Central memory CD8-positive, alpha-beta T cell (primary cell): ENCODE measurements at regions not wholly inside any gene's neighbourhood (a gene's known extent, or its start where the extent isn't known, plus 50 kb on each side); places are given as distances from the start of the nearest gene placed in this dataset.

Experiments used
- ATAC-seq: fragments of 150-1000 bp; cut with Tn5 transposase; replicated peaks from 2 replicates; pipeline ENCODE4 v1.10.0; 2022; ENCODE audit warnings: mild to moderate bottlenecking, moderate FRiP score, moderate number of reproducible peaks; ENCODE audit not compliant: poor library complexity, severe bottlenecking; ENCODE audit errors: extremely low read depth
- DNase-seq, 2 donors: peaks; one replicate each; pipeline ENCODE4 v3.0.0; 2021; ENCODE audit warnings: low spot score in 2 of 2
- H3K27ac Mint-ChIP-seq: one replicate; pipeline ENCODE4 v1.8.0; 2022; ENCODE audit warnings: low read depth, mild to moderate bottlenecking, moderate library complexity, mixed read lengths
- H3K27me3 Mint-ChIP-seq: one replicate; pipeline ENCODE4 v1.8.0; 2022; ENCODE audit warnings: mixed read lengths
- H3K36me3 Mint-ChIP-seq: one replicate; pipeline ENCODE4 v1.8.0; 2022; ENCODE audit warnings: mild to moderate bottlenecking, moderate library complexity, mixed read lengths; ENCODE audit not compliant: insufficient read depth
- H3K4me1 Mint-ChIP-seq: one replicate; pipeline ENCODE4 v1.8.0; 2022; ENCODE audit warnings: mixed read lengths
- H3K4me3 Mint-ChIP-seq: one replicate; pipeline ENCODE4 v1.8.0; 2022; ENCODE audit warnings: mild to moderate bottlenecking, moderate library complexity, mixed read lengths
- H3K9me3 Mint-ChIP-seq: one replicate; pipeline ENCODE4 v1.8.0; 2022; ENCODE audit warnings: mixed read lengths

GRCh38 chr5:67476531-67476930 is 279.9 kb upstream of the CD180 start:
- no peaks in the 10 kb centered on the region for H3K4me1 Mint-ChIP-seq
- H3K9me3 Mint-ChIP-seq: no peaks in the 10 kb centered on the region
- DNase-seq (no peak), ATAC-seq (no peak)
- H3K27ac Mint-ChIP-seq: no peak overlapping the region
- no peaks in the 10 kb centered on the region for H3K36me3 Mint-ChIP-seq
- H3K27me3 Mint-ChIP-seq: no peaks in the 10 kb centered on the region
- no peak overlapping the region for H3K4me3 Mint-ChIP-seq

GRCh38 chr5:67475489-67475888 is 278.9 kb upstream of the CD180 start:
- Mint-ChIP-seq H3K4me1 (no peaks in the 10 kb centered on the region), H3K9me3 (no peaks in the 10 kb centered on the region), H3K27ac (no peak overlapping the region), H3K27me3 (no peaks in the 10 kb centered on the region), H3K4me3 (no peak overlapping the region), H3K36me3 (no peaks in the 10 kb centered on the region)
- DNase-seq (no peak), ATAC-seq (no peak)

- H3K36me3 Mint-ChIP-seq: no peaks in the 10 kb centered on the region
- H3K4me1 Mint-ChIP-seq: no peaks in the 10 kb centered on the region
- no peaks in the 10 kb centered on the region for H3K27me3 Mint-ChIP-seq
- DNase-seq (no peak), ATAC-seq (no peak)
- no peak overlapping the region for H3K4me3 Mint-ChIP-seq
- H3K27ac Mint-ChIP-seq: no peak overlapping the region
- H3K9me3 Mint-ChIP-seq: no peaks in the 10 kb centered on the region
Measured at GRCh38 chr5:67474597-67475238, 278.1 kb upstream of the CD180 start.

GRCh38 chr5:67467110-67467509 is 270.5 kb upstream of the CD180 start:
- H3K4me3 Mint-ChIP-seq: no peak overlapping the region
- peaks cover 1% of the 10 kb centered on the region for H3K36me3 Mint-ChIP-seq
- no peaks in the 10 kb centered on the region for H3K27me3 Mint-ChIP-seq
- H3K4me1 Mint-ChIP-seq: peaks cover 6% of the 10 kb centered on the region
- no peak for DNase-seq
- H3K27ac Mint-ChIP-seq: no peak overlapping the region
- no peaks in the 10 kb centered on the region for H3K9me3 Mint-ChIP-seq
- no peak for ATAC-seq

GRCh38 chr5:67465537-67466207 is 269.1 kb upstream of the CD180 start:
- H3K27ac Mint-ChIP-seq: no peak overlapping the region
- no peaks in the 10 kb centered on the region for H3K9me3 Mint-ChIP-seq
- H3K36me3 Mint-ChIP-seq: peaks cover 1% of the 10 kb centered on the region
- no peak overlapping the region for H3K4me3 Mint-ChIP-seq
- H3K27me3 Mint-ChIP-seq: no peaks in the 10 kb centered on the region
- DNase-seq: no peak
- no peak for ATAC-seq
- peaks cover 6% of the 10 kb centered on the region for H3K4me1 Mint-ChIP-seq

- no peak for ATAC-seq
- Mint-ChIP-seq H3K4me3 (no peak overlapping the region), H3K36me3 (peaks cover 1% of the 10 kb centered on the region), H3K27me3 (no peaks in the 10 kb centered on the region), H3K27ac (no peak overlapping the region), H3K9me3 (no peaks in the 10 kb centered on the region), H3K4me1 (peaks cover 1% of the 10 kb centered on the region)
- no peak for DNase-seq
Measured at GRCh38 chr5:67462147-67462546, 265.5 kb upstream of the CD180 start.

- no peaks in the 10 kb centered on the region for H3K4me1 Mint-ChIP-seq
- no peak overlapping the region for H3K4me3 Mint-ChIP-seq
- H3K9me3 Mint-ChIP-seq: no peaks in the 10 kb centered on the region
- DNase-seq (no peak), ATAC-seq (no peak)
- H3K36me3 Mint-ChIP-seq: no peaks in the 10 kb centered on the region
- no peaks in the 10 kb centered on the region for H3K27me3 Mint-ChIP-seq
- H3K27ac Mint-ChIP-seq: no peak overlapping the region
Measured at GRCh38 chr5:67459253-67459652, 262.7 kb upstream of the CD180 start.

GRCh38 chr5:67455970-67456369 is 259.4 kb upstream of the CD180 start:
- no peak overlapping the region for H3K27ac Mint-ChIP-seq
- no peaks in the 10 kb centered on the region for H3K36me3 Mint-ChIP-seq
- no peak overlapping the region for H3K4me3 Mint-ChIP-seq
- no peaks in the 10 kb centered on the region for H3K4me1 Mint-ChIP-seq
- H3K27me3 Mint-ChIP-seq: no peaks in the 10 kb centered on the region
- H3K9me3 Mint-ChIP-seq: no peaks in the 10 kb centered on the region
- DNase-seq (no peak), ATAC-seq (no peak)

- H3K4me1 Mint-ChIP-seq: no peaks in the 10 kb centered on the region
- H3K36me3 Mint-ChIP-seq: peaks cover 1% of the 10 kb centered on the region
- H3K27me3 Mint-ChIP-seq: no peaks in the 10 kb centered on the region
- no peak overlapping the region for H3K27ac Mint-ChIP-seq
- H3K9me3 Mint-ChIP-seq: no peaks in the 10 kb centered on the region
- ATAC-seq (no peak), DNase-seq (no peak)
- H3K4me3 Mint-ChIP-seq: no peak overlapping the region
Measured at GRCh38 chr5:67454957-67455561, 258.5 kb upstream of the CD180 start.

GRCh38 chr5:67453111-67453905 is 256.7 kb upstream of the CD180 start:
- no peaks in the 10 kb centered on the region for H3K27me3 Mint-ChIP-seq
- ATAC-seq (no peak), DNase-seq (no peak)
- H3K4me3 Mint-ChIP-seq: no peak overlapping the region
- H3K9me3 Mint-ChIP-seq: no peaks in the 10 kb centered on the region
- no peak overlapping the region for H3K27ac Mint-ChIP-seq
- no peaks in the 10 kb centered on the region for H3K4me1 Mint-ChIP-seq
- peaks cover 1% of the 10 kb centered on the region for H3K36me3 Mint-ChIP-seq

- Mint-ChIP-seq H3K9me3 (no peaks in the 10 kb centered on the region), H3K27me3 (no peaks in the 10 kb centered on the region)
Measured at GRCh38 chr5:67451640-67452279, 255.2 kb upstream of the CD180 start.

GRCh38 chr5:67447732-67448131 is 251.1 kb upstream of the CD180 start:
- H3K27me3 Mint-ChIP-seq: no peaks in the 10 kb centered on the region
- no peaks in the 10 kb centered on the region for H3K9me3 Mint-ChIP-seq
- DNase-seq: no peak
- peaks cover 1% of the 10 kb centered on the region for H3K36me3 Mint-ChIP-seq
- peak overlapping the region; percentile 39 for H3K27ac Mint-ChIP-seq
- ATAC-seq: no peak
- H3K4me3 Mint-ChIP-seq: no peak overlapping the region
- H3K4me1 Mint-ChIP-seq: no peaks in the 10 kb centered on the region

More at GRCh38 chr5:67451640-67452279, 255.2 kb upstream of the CD180 start:
- no peak overlapping the region for H3K27ac Mint-ChIP-seq
- peaks cover 1% of the 10 kb centered on the region for H3K36me3 Mint-ChIP-seq
- DNase-seq (no peak), ATAC-seq (no peak)
- no peaks in the 10 kb centered on the region for H3K4me1 Mint-ChIP-seq
- H3K4me3 Mint-ChIP-seq: no peak overlapping the region
